Body of pancreas (tissue), 4 donors: ENCODE measurements at regions not wholly inside any gene's neighbourhood (a gene's known extent, or its start where the extent isn't known, plus 50 kb on each side); places are given as distances from the start of the nearest gene placed in this dataset.

Source experiments
- ATAC-seq: fragments of 150-250 bp; one replicate; pipeline ENCODE4 v1.9.1; 2016
- DNase-seq, 4 donors: peaks; one replicate each; pipeline ENCODE4 v3.0.0-alpha.2; 2019
- H3K27ac ChIP-seq, 4 donors: fragments of 200-600 bp; sonication (generic); 1 replicate in 3 of 4; 2 replicates in 1 of 4; pipeline versions ENCODE4 v1.5.1 to v1.6.1; 2016 to 2019; ENCODE audit warnings: mild to moderate bottlenecking in 1 of 4, mixed read lengths in 1 of 4, moderate library complexity in 1 of 4
- H3K27me3 ChIP-seq, 2 donors: fragments of 200-600 bp; sonication (generic); one replicate each; pipeline ENCODE4 v1.6.0; 2016; ENCODE audit warnings: mild to moderate bottlenecking in 1 of 2
- H3K36me3 ChIP-seq, 2 donors: fragments of 200-600 bp; sonication (generic); replicated peaks in 1 of 2; 2 replicates each; pipeline ENCODE4 v1.5.1; 2016; ENCODE audit warnings: low read depth in 2 of 2; ENCODE audit not compliant: insufficient read depth in 1 of 2
- H3K4me1 ChIP-seq: fragments of 200-600 bp; sonication (generic); one replicate; pipeline ENCODE4 v1.6.0; 2016
- H3K4me3 ChIP-seq, 2 donors: fragments of 200-600 bp; sonication (generic); 1 replicate in 1 of 2; 2 replicates in 1 of 2; pipeline ENCODE4 v1.5.1; 2016 to 2019
- H3K9me3 ChIP-seq, 3 donors: fragments of 200-600 bp; sonication (generic); 1 replicate in 2 of 3; 2 replicates in 1 of 3; pipeline ENCODE4 v1.5.1; 2016
- CTCF ChIP-seq, 7 experiments: fragments of 450-650 bp in 4 of 7; fragments of 200-600 bp in 3 of 7; sonication (generic) in 3 of 7; IDR thresholded peaks; one replicate each; pipeline ENCODE4 v1.5.1; 2016 to 2019; ENCODE audit warnings: antibody characterized with exemption in 7 of 7
- POLR2A ChIP-seq, 3 donors: fragments of 450-650 bp; IDR thresholded peaks; one replicate each; pipeline ENCODE4 v1.6.1; 2016; ENCODE audit warnings: antibody characterized with exemption in 3 of 3, mild to moderate bottlenecking in 2 of 3
- whole genome bisulfite sequencing, 2 donors: methylation state at CpG; one replicate each; pipeline ENCODE4 v1.1.5; 2017; 5-methylcytosine and 5-hydroxymethylcytosine counted together
- intact Hi-C: fragments of 100-400 bp; cut with DNase I; formaldehyde crosslinking; loops from one replicate; pipeline ENCODE4 v1.15.1; 2023

- Histone ChIP-seq H3K27me3 (no peaks in the 10 kb centered on the region), H3K9me3 (no peaks in the 10 kb centered on the region), H3K4me1 (no peaks in the 10 kb centered on the region), H3K36me3 (no peaks in the 10 kb centered on the region), H3K27ac (no peak overlapping the region), H3K4me3 (no peak overlapping the region)
- TF ChIP-seq CTCF (IDR thresholded peaks at IDR 0.05) (no peak), POLR2A (IDR thresholded peaks at IDR 0.05) (no peak)
- intact Hi-C loops: no loop called here
- ATAC-seq (no peak), DNase-seq (no peak)
These were observed 217.7 kb upstream of the TLE3 start for GRCh38 chr15:70315431-70315830.

GRCh38 chr15:70314688-70315087, 217.0 kb upstream of the TLE3 start:
- no peak for ATAC-seq
- TF ChIP-seq CTCF (IDR thresholded peaks at IDR 0.05): no peak
- TF ChIP-seq POLR2A (IDR thresholded peaks at IDR 0.05): no peak

GRCh38 chr15:70314018-70314354, 216.3 kb upstream of the TLE3 start:
- 89 to 91% methylated on average over 3 of the region's 3 CpGs for WGBS, 2 donors
- Histone ChIP-seq H3K27ac (no peak overlapping the region), H3K4me1 (no peaks in the 10 kb centered on the region), H3K27me3 (no peaks in the 10 kb centered on the region), H3K9me3 (no peaks in the 10 kb centered on the region), H3K36me3 (no peaks in the 10 kb centered on the region), H3K4me3 (no peak overlapping the region)
- ATAC-seq (no peak), DNase-seq (no peak)
- TF ChIP-seq POLR2A (IDR thresholded peaks at IDR 0.05): no peak
- no peak for TF ChIP-seq CTCF (IDR thresholded peaks at IDR 0.05)
- intact Hi-C loops: no loop called here

More at GRCh38 chr15:70314688-70315087, 217.0 kb upstream of the TLE3 start:
- Histone ChIP-seq H3K9me3 (no peaks in the 10 kb centered on the region), H3K36me3 (no peaks in the 10 kb centered on the region), H3K27me3 (no peaks in the 10 kb centered on the region), H3K4me3 (no peak overlapping the region), H3K4me1 (no peaks in the 10 kb centered on the region), H3K27ac (no peak overlapping the region)
- intact Hi-C loops: no loop called here
- no peak for DNase-seq
- 94% methylated on average over 3 of the region's 3 CpGs for WGBS, 2 donors

DNA sequence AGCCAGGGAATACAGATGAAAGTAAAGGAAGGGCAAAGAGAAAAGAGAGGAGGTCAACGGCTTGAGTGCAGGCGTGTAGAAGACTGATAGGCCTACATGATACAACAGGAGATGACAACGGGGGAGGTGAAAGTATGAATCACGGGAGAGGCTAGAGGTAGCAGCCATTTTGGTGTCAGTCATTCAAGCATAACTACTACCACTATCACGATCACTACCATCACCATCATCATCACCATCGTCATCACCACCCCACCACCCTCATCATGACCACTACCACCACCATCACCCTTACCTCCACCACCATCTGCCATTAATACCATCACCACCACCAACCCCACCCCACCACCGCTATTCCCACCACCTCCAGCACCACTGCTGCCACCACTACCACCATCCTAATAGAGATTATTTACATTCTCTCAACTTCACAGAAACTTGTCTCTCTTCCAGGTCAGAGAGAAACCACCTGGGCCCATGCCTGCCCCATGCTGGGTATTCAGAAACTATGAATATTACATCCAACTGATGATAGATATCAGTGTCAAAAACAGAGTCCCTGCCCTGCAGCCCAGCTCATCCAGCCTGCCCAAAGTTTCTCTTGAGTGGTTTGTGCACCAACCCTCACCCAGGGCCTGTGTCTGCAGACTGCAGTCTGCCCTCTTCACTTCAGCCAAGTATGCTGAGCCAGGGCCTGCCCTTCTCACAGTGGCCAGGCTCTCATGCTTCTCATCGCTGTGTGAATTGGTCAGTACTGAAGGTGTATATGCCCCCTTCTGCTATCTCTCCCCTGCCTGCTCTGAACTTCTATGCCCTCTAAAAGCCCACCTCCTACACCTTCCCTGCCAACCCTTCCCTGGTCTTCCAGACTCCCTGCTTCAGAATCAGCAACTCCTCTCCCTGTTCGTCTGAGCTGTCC, 215.6 kb upstream of the TLE3 start:
- 84 to 89% methylated on average over 9 of the region's 9 CpGs for WGBS, 2 donors
- H3K4me1 ChIP-seq: no peaks in the 10 kb centered on the region
- H3K36me3 ChIP-seq: no peaks in the 10 kb centered on the region
- DNase-seq (no peak), ATAC-seq (no peak)
- no peak for TF ChIP-seq CTCF (IDR thresholded peaks at IDR 0.05)
- TF ChIP-seq POLR2A (IDR thresholded peaks at IDR 0.05): no peak
- no peak overlapping the region for H3K27ac ChIP-seq
- H3K9me3 ChIP-seq: no peaks in the 10 kb centered on the region
- H3K4me3 ChIP-seq: no peak overlapping the region
- no peaks in the 10 kb centered on the region for H3K27me3 ChIP-seq
- intact Hi-C loops: no loop called here

GRCh38 chr15:70311821-70312220, 214.1 kb upstream of the TLE3 start:
- H3K9me3 ChIP-seq: no peaks in the 10 kb centered on the region
- ATAC-seq: no peak

More at GRCh38 chr15:70311821-70312220, 214.1 kb upstream of the TLE3 start:
- Histone ChIP-seq H3K4me1 (no peaks in the 10 kb centered on the region), H3K36me3 (no peaks in the 10 kb centered on the region), H3K4me3 (no peak overlapping the region), H3K27ac (no peak overlapping the region), H3K27me3 (no peaks in the 10 kb centered on the region)
- no peak for TF ChIP-seq CTCF (IDR thresholded peaks at IDR 0.05)
- TF ChIP-seq POLR2A (IDR thresholded peaks at IDR 0.05): no peak
- no peak for DNase-seq
- intact Hi-C loops: no loop called here
- WGBS, 2 donors: 47 to 80% methylated on average over 1 of the region's 1 CpG
